K562 (cell line): ENCODE measurements at regions not wholly inside any gene's neighbourhood (a gene's known extent, or its start where the extent isn't known, plus 50 kb on each side); places are given as distances from the start of the nearest gene placed in this dataset.

Experiments
- ATAC-seq: fragments of 200-7000 bp; cut with Tn5 transposase; 3 replicates; pipeline ENCODE4 v1.9.1; 2020; ENCODE audit warnings: moderate library complexity
- BruUV-seq: library from RNA; stranded (reverse); fragments of 400-500 nt; replicated peaks from 2 replicates; lab custom pipeline; 2021; lab: Mats Ljungman, UMichigan
- CTCF ChIA-PET: fragments of 300-600 bp; formaldehyde crosslinking; extraction: SDS; loops from one replicate; lab custom pipeline; 2021; ENCODE audit warnings: low intra/inter-chr PET ratio; lab: Yijun Ruan, JAX
- POLR2A ChIA-PET: fragments of 300-600, 350-650 bp; sonication (Branson Sonifier 250); formaldehyde crosslinking; extraction: SDS; loops from one replicate; lab custom pipeline; 2021; ENCODE audit warnings: antibody characterized with exemption, inconsistent platforms; lab: Yijun Ruan, JAX
- DNase-seq, 4 experiments: peaks; one replicate each; pipeline versions ENCODE4 v3.0.0 to v3.0.0-alpha.2; 2011 to 2018; ENCODE audit warnings: low spot score in 3 of 4, mixed read lengths in 3 of 4; ENCODE audit errors: extremely low read depth in 1 of 4
- FAIRE-seq: peaks from 2 replicates; lab custom pipeline; 2011; peaks lifted over from hg19 to GRCh38; lab: Jason Lieb, UNC
- H2AFZ ChIP-seq: 2 replicates; pipeline ENCODE4 v1.6.0; 2011; ENCODE audit warnings: low read depth, low read length, control low read depth, inconsistent platforms
- H3K27ac ChIP-seq: fragments of 200-600 bp; 3 replicates; pipeline ENCODE4 v1.8.0; 2011; ENCODE audit warnings: low read depth, mild to moderate bottlenecking, control low read depth, inconsistent platforms, low read length, moderate library complexity, mixed read lengths; ENCODE audit errors: extremely low read depth
- H3K27me3 ChIP-seq, 2 experiments: fragments of 300-600 bp in 1 of 2; 2 replicates in 1 of 2; 3 replicates in 1 of 2; pipeline versions ENCODE4 v1.6.0 to v1.8.0; 2011; ENCODE audit warnings: inconsistent platforms in 2 of 2, low read length in 2 of 2, mild to moderate bottlenecking in 1 of 2, mixed read lengths in 1 of 2, moderate library complexity in 1 of 2; ENCODE audit not compliant: control insufficient read depth in 2 of 2, insufficient read depth in 2 of 2
- H3K36me3 ChIP-seq: fragments of 300-600 bp; 3 replicates; pipeline ENCODE4 v1.8.0; 2011; ENCODE audit warnings: mild to moderate bottlenecking, low read length, inconsistent platforms; ENCODE audit not compliant: control insufficient read depth, insufficient read depth
- H3K4me1 ChIP-seq, 2 experiments: fragments of 200-600 bp in 1 of 2; replicated peaks in 1 of 2; 2 replicates in 1 of 2; 3 replicates in 1 of 2; pipeline versions ENCODE4 v1.5.1 to v1.8.0; 2011; ENCODE audit warnings: inconsistent platforms in 2 of 2, low read length in 2 of 2, mild to moderate bottlenecking in 1 of 2, mixed read lengths in 1 of 2, moderate library complexity in 1 of 2; ENCODE audit not compliant: control insufficient read depth in 2 of 2, insufficient read depth in 2 of 2
- H3K4me2 ChIP-seq: 2 replicates; pipeline ENCODE4 v1.6.1; 2011; ENCODE audit warnings: low read length, control low read depth, inconsistent platforms, mixed read lengths; ENCODE audit not compliant: insufficient read depth
- H3K4me3 ChIP-seq: fragments of 200-600 bp; sonication (generic), shearing (Covaris generic); 2 replicates; pipeline ENCODE4 v1.5.1; 2016; ENCODE audit warnings: control low read depth, inconsistent platforms
- H3K79me2 ChIP-seq: fragments of 200-600 bp; 3 replicates; pipeline ENCODE4 v1.8.0; 2011; ENCODE audit warnings: low read length, inconsistent platforms; ENCODE audit not compliant: control insufficient read depth, insufficient read depth
- H3K9ac ChIP-seq, 2 experiments: 2 replicates each; pipeline versions ENCODE4 v1.6.0 to v1.6.1; 2011; ENCODE audit warnings: low read depth in 2 of 2, low read length in 2 of 2, control low read depth in 1 of 2, inconsistent platforms in 1 of 2, mild to moderate bottlenecking in 1 of 2, mixed read lengths in 1 of 2; ENCODE audit not compliant: insufficient read depth in 1 of 2
- H3K9me1 ChIP-seq: one replicate; pipeline ENCODE4 v1.6.0; 2011; ENCODE audit warnings: inconsistent platforms, mild to moderate bottlenecking, low read length, moderate library complexity; ENCODE audit not compliant: control insufficient read depth, insufficient read depth
- H3K9me3 ChIP-seq: replicated peaks from 2 replicates; pipeline ENCODE4 v1.5.1; 2011; ENCODE audit warnings: low read depth, low read length, inconsistent platforms; ENCODE audit not compliant: control insufficient read depth, insufficient read depth
- H4K20me1 ChIP-seq: replicated peaks from 2 replicates; pipeline ENCODE4 v1.6.1; 2011; ENCODE audit warnings: low read length, inconsistent platforms, mixed read lengths; ENCODE audit not compliant: control insufficient read depth, insufficient read depth
- CTBP1 ChIP-seq: fragments of 450-650 bp; IDR thresholded peaks from 2 replicates; pipeline ENCODE4 v1.6.1; 2016; ENCODE audit warnings: borderline replicate concordance
- DPF2 ChIP-seq: fragments of 450-650 bp; IDR thresholded peaks from 2 replicates; pipeline ENCODE4 v1.6.1; 2016
- FOXK2 ChIP-seq, 2 experiments: fragments of 450-650 bp; IDR thresholded peaks in 1 of 2; conservative IDR thresholded peaks in 1 of 2; 2 replicates each; pipeline ENCODE4 v1.6.1; 2016; ENCODE audit warnings: low read depth in 2 of 2, mild to moderate bottlenecking in 1 of 2
- L3MBTL2 ChIP-seq: fragments of 450-650 bp; IDR thresholded peaks from 2 replicates; pipeline ENCODE4 v1.6.1; 2016; ENCODE audit warnings: mild to moderate bottlenecking, moderate library complexity
- MBD2 ChIP-seq: sonication (generic); IDR thresholded peaks from 2 replicates; pipeline ENCODE4 v1.6.1; 2016; ENCODE audit warnings: low read depth, borderline replicate concordance
- MCM7 ChIP-seq, 2 experiments: fragments of 450-650 bp; IDR thresholded peaks; 2 replicates each; pipeline ENCODE4 v1.6.1; 2016 to 2018
- PHB ChIP-seq: fragments of 250-450 bp; sonication (Bioruptor Pico); IDR thresholded peaks from 2 replicates; pipeline ENCODE4 v1.5.0; 2021
- RBM25 ChIP-seq: fragments of 200-400 bp; formaldehyde crosslinking; IDR thresholded peaks from 2 replicates; pipeline ENCODE4 v1.6.1; 2018; ENCODE audit warnings: low read length, low read depth, moderate library complexity; ENCODE audit not compliant: severe bottlenecking
- ZNF589 ChIP-seq: fragments of 200-800 bp; sonication (Bioruptor generic); IDR thresholded peaks from 2 replicates; pipeline ENCODE4 v1.6.1; 2016; ENCODE audit warnings: low read depth, missing genetic modification characterization, missing compliant biosample characterization
- ZNF764 ChIP-seq: fragments of 250-450 bp; sonication (Bioruptor Pico); IDR thresholded peaks from 2 replicates; pipeline ENCODE4 v1.4.0; 2020; ENCODE audit warnings: low read depth, mild to moderate bottlenecking, moderate library complexity
- WGBS: fragments of 100-300 bp; shearing (Covaris generic); methylation state at CpG from one replicate; pipeline ENCODE4 v1.1.6; 2016; ENCODE audit warnings: low coverage, mixed read lengths; ENCODE audit not compliant: insufficient coverage; ENCODE audit errors: missing lambda C conversion rate; 5-methylcytosine and 5-hydroxymethylcytosine counted together
- in situ Hi-C: fragments of 300-500 bp; cut with MboI; formaldehyde crosslinking; loops from 4 replicates; pipeline ENCODE4 v1.15.0; 2018; ENCODE audit warnings: inconsistent platforms, mixed read lengths
- intact Hi-C: fragments of 100-400 bp; cut with micrococcal nuclease; formaldehyde crosslinking; loops from 2 replicates; pipeline ENCODE4 v1.14.2; 2022

GRCh38 chr16:52022980-52023379 is 524.0 kb downstream of the TOX3 start:
- intact Hi-C loops (no loop called here), in situ Hi-C loops (no loop called here)
- Histone ChIP-seq H3K27ac (no peak overlapping the region), H3K9ac (no peak overlapping the region), H2AFZ (no peak overlapping the region), H3K4me1 (no peaks in the 10 kb centered on the region), H3K4me2 (no peak overlapping the region), H3K9me1 (no peaks in the 10 kb centered on the region), H4K20me1 (no peaks in the 10 kb centered on the region), H3K4me3 (no peak overlapping the region), H3K9me3 (no peaks in the 10 kb centered on the region), H3K36me3 (no peaks in the 10 kb centered on the region), H3K27me3 (no peaks in the 10 kb centered on the region), H3K79me2 (no peaks in the 10 kb centered on the region)
- TF ChIP-seq FOXK2 (conservative IDR thresholded peaks at IDR 0.05 in 1 of 2, IDR thresholded peaks at IDR 0.05 in 1 of 2; ENCODE audit: low read depth in 2 of 2): no peak
- no peak for TF ChIP-seq MBD2
- TF ChIP-seq MCM7 (IDR thresholded peaks at IDR 0.05): no peak
- FAIRE-seq (no peak), DNase-seq (no peak), ATAC-seq (no peak)
- ChIA-PET CTCF (no interaction called here), POLR2A (no interaction called here)
- WGBS: 0% methylated on average over 4 of the region's 4 CpGs
- BruUV-seq: no TSS peak

- Histone ChIP-seq H3K79me2 (no peaks in the 10 kb centered on the region), H3K27me3 (no peaks in the 10 kb centered on the region), H3K9ac (no peak overlapping the region), H3K9me3 (no peaks in the 10 kb centered on the region), H3K4me3 (no peak overlapping the region), H2AFZ (no peak overlapping the region), H3K4me1 (no peaks in the 10 kb centered on the region), H3K36me3 (no peaks in the 10 kb centered on the region), H3K9me1 (no peaks in the 10 kb centered on the region), H3K27ac (no peak overlapping the region), H3K4me2 (no peak overlapping the region), H4K20me1 (no peaks in the 10 kb centered on the region)
- intact Hi-C loops: no loop called here
- in situ Hi-C loops: no loop called here
- BruUV-seq: no TSS peak
- CTCF ChIA-PET: no interaction called here
- POLR2A ChIA-PET: no interaction called here
- no peak for TF ChIP-seq CTBP1
- no peak for TF ChIP-seq RBM25
- no peak for TF ChIP-seq L3MBTL2
- TF ChIP-seq DPF2: no peak
- no peak for TF ChIP-seq ZNF764 (CRISPR knock-in tag)
- TF ChIP-seq PHB (CRISPR knock-in tag): no peak
- TF ChIP-seq ZNF589 (CRISPR knock-in tag): no peak
- ATAC-seq: no peak
- no peak for FAIRE-seq
- 0% methylated on average over 3 of the region's 3 CpGs for WGBS
- no peak for DNase-seq
Observed at GRCh38 chr16:52022177-52022576, 524.8 kb downstream of the TOX3 start.
